ENCODE measurements at regions not wholly inside any gene's neighbourhood (a gene's known extent, or its start where the extent isn't known, plus 50 kb on each side); places are given as distances from the start of the nearest gene placed in this dataset.

DNA sequence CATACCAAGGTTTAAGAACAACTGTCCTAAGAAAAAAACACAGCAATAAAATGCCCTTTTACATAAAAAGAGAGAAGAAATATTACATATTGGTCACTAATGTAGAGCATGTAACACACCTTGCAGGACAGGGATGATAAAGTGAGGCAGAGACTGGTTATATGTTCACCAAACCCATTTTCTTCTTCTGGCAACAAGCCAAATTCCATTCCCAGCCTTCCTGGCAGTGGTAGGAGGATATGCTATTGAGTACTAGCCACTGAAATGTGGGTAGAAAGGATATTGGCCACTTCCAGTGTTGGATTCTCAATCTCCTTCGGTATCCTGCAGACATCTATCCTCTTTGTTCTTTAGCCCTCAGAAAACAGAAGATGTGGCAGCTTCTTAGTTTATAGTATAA is 105.2 kb upstream of the SHISA6 start:
- no peak for DNase-seq
- no peak overlapping the region for H3K27ac ChIP-seq

DNA sequence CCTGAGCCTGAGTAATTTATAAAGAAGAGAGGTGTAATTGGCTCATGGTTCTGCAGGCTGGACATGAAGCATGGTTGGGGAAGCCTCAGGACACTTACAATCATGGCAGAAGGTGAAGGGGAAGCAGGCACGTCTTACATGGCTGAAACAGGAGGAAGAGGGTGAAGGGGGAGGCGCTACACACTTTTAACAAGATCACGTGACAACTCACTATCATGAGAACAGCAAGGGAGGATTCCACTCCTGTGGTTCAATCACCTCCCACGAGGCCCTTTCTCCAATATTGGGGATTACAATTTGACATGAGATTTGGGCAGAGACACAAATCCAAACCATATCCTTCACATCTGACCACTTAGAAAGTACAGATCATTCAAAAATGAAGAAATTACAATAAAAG is 110.6 kb upstream of the SHISA6 start:
- H3K4me3 ChIP-seq (ENCODE audit: low read depth, low read length) = no peak overlapping the region
- TF ChIP-seq, protein P1, sequence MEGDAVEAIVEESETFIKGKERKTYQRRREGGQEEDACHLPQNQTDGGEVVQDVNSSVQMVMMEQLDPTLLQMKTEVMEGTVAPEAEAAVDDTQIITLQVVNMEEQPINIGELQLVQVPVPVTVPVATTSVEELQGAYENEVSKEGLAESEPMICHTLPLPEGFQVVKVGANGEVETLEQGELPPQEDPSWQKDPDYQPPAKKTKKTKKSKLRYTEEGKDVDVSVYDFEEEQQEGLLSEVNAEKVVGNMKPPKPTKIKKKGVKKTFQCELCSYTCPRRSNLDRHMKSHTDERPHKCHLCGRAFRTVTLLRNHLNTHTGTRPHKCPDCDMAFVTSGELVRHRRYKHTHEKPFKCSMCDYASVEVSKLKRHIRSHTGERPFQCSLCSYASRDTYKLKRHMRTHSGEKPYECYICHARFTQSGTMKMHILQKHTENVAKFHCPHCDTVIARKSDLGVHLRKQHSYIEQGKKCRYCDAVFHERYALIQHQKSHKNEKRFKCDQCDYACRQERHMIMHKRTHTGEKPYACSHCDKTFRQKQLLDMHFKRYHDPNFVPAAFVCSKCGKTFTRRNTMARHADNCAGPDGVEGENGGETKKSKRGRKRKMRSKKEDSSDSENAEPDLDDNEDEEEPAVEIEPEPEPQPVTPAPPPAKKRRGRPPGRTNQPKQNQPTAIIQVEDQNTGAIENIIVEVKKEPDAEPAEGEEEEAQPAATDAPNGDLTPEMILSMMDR (IDR thresholded peaks at IDR 0.05; ENCODE audit: low read depth, low read length) = no peak
- DNase-seq = no peak
- no peaks in the 10 kb centered on the region for H3K9me3 ChIP-seq (ENCODE audit: severe bottlenecking)
- no peaks in the 10 kb centered on the region for H3K27me3 ChIP-seq (ENCODE audit: insufficient read depth, low read depth, severe bottlenecking)
- no peak overlapping the region for H3K27ac ChIP-seq
- no peaks in the 10 kb centered on the region for H3K36me3 ChIP-seq

More for the DNA sequence above, 105.2 kb upstream of the SHISA6 start:
- no peaks in the 10 kb centered on the region for H3K36me3 ChIP-seq
- no peak overlapping the region for H3K4me3 ChIP-seq (ENCODE audit: low read depth, low read length)
- H3K27me3 ChIP-seq (ENCODE audit: insufficient read depth, low read depth, severe bottlenecking) = peaks cover 4% of the 10 kb centered on the region
- no peaks in the 10 kb centered on the region for H3K9me3 ChIP-seq (ENCODE audit: severe bottlenecking)
- TF ChIP-seq, protein P1 (IDR thresholded peaks at IDR 0.05; ENCODE audit: low read depth, low read length) = no peak

DNA sequence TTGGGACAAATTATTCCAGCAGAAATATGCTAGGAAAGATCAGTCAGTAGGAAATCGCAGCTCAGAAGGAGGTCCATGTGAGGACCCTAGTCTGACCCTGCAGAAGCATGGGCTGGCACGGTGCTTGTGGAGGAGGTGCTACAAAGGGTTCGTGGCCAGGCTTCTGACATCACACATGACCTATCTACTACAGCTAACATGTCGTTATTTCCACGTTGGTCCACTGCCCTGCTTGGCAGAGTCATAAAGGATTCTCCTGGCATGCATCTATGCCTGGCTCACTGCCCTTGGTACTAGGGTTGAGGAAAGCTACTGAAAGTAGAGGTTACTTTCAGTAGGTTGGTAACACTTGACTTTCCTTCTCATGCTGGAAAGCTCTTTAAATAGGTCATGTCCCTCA is 118.1 kb upstream of the SHISA6 start:
- Histone ChIP-seq H3K27me3 (ENCODE audit: insufficient read depth, low read depth, severe bottlenecking) (no peaks in the 10 kb centered on the region), H3K27ac (no peak overlapping the region)

DNA sequence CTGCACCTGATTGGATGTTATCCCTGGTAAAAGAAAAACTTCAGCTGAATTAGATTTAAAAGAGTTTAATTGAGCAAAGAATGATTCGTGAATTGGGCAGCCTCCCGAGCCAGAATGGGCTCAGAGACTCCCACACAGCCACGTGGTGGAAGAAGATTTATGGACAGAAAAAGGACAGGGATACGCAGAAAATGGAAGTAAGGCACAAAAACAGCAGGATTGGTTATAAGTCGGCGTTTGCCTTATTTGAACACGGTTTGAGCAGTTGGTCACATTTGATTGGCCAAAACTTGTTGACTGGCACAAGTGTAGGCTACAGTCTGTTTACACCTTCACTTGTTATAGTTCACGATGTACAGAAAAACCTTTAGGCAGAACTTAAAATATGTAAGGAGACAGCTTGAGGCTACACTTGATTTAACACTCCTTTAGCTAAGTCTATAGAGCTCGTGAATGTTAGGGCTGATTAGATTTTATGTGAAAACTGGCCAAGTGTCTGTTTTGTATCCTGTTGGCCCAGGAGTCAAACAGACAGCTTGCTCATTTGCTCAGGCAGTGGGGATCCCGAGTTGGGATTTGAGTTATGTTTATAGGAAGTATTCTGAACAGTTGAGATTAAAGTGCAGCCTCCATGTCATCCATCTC is 119.5 kb upstream of the SHISA6 start:
- no peak overlapping the region for H3K4me3 ChIP-seq (ENCODE audit: low read depth, low read length)
- H3K36me3 ChIP-seq = no peaks in the 10 kb centered on the region
- H3K27ac ChIP-seq = no peak overlapping the region
- TF ChIP-seq, protein P1 (IDR thresholded peaks at IDR 0.05; ENCODE audit: low read depth, low read length) = no peak
- no peaks in the 10 kb centered on the region for H3K9me3 ChIP-seq (ENCODE audit: severe bottlenecking)
- DNase-seq = no peak
- no peaks in the 10 kb centered on the region for H3K27me3 ChIP-seq (ENCODE audit: insufficient read depth, low read depth, severe bottlenecking)

More for the DNA sequence above, 118.1 kb upstream of the SHISA6 start:
- TF ChIP-seq, protein P1 (IDR thresholded peaks at IDR 0.05; ENCODE audit: low read depth, low read length) = no peak
- H3K9me3 ChIP-seq (ENCODE audit: severe bottlenecking) = no peaks in the 10 kb centered on the region
- H3K36me3 ChIP-seq = no peaks in the 10 kb centered on the region
- no peak for DNase-seq
- no peak overlapping the region for H3K4me3 ChIP-seq (ENCODE audit: low read depth, low read length)

DNA sequence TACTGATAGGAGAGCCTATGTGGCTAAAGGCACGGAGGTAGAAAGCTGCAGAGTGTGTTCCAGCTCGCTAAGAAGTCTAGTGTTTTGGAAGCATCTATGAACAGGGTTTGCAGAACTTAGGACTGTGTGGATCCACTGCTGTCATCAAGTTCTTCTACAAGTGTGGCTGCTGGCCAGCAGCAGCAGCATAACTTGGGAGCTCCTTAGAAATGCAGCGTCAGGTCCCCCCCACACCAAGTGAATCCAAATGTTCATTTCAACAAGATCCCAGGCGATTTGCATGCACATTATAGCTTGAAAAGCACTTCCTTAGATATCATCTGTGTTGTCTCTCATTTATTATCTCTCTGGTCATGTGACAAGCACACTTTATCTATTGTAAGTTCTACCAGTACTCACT is 131.9 kb upstream of the SHISA6 start:
- Histone ChIP-seq H3K4me3 (ENCODE audit: low read depth, low read length) (no peak overlapping the region), H3K9me3 (ENCODE audit: severe bottlenecking) (no peaks in the 10 kb centered on the region), H3K36me3 (no peaks in the 10 kb centered on the region), H3K27ac (no peak overlapping the region), H3K27me3 (ENCODE audit: insufficient read depth, low read depth, severe bottlenecking) (no peaks in the 10 kb centered on the region)
- TF ChIP-seq, protein P1 (IDR thresholded peaks at IDR 0.05; ENCODE audit: low read depth, low read length) = no peak
- no peak for DNase-seq

DNA sequence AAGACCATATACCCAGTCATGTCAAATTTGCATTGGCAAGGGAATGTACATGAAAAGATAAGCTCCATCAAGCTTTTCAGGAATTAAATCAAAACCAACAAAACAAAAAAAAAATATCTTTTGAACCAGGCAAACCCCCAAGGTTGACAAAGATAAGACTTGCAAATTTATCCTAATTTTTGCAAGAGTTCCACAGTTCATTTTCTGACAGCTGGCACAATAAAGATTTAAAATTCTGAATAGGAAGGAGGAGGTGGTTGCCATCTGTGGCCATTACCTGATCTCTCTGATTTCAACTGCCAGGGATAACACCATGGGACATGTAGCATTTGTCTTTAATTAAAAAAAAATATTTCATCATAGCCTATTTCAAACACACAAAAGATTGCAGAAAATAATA is 135.9 kb upstream of the SHISA6 start:
- Histone ChIP-seq H3K27me3 (ENCODE audit: insufficient read depth, low read depth, severe bottlenecking) (no peaks in the 10 kb centered on the region), H3K27ac (no peak overlapping the region), H3K9me3 (ENCODE audit: severe bottlenecking) (no peaks in the 10 kb centered on the region), H3K36me3 (no peaks in the 10 kb centered on the region), H3K4me3 (ENCODE audit: low read depth, low read length) (no peak overlapping the region)
- TF ChIP-seq, protein P1 (IDR thresholded peaks at IDR 0.05; ENCODE audit: low read depth, low read length) = no peak
- no peak for DNase-seq
